GM12878 (cell line): ENCODE measurements at regions not wholly inside any gene's neighbourhood (a gene's known extent, or its start where the extent isn't known, plus 50 kb on each side); places are given as distances from the start of the nearest gene placed in this dataset.

Experiments
- ATAC-seq: fragments of 200-7000 bp; cut with Tn5 transposase; 3 replicates; pipeline ENCODE4 v1.9.1; 2020; ENCODE audit warnings: mild to moderate bottlenecking, moderate library complexity
- BruUV-seq: library from RNA; stranded (reverse); fragments of 400-500 nt; replicated peaks from 2 replicates; lab custom pipeline; 2021; lab: Mats Ljungman, UMichigan
- CTCF ChIA-PET: fragments of 300-600 bp; sonication (Branson Sonifier 250); formaldehyde crosslinking; extraction: SDS; loops from one replicate; lab custom pipeline; 2021; ENCODE audit warnings: inconsistent platforms; lab: Yijun Ruan, JAX
- POLR2A ChIA-PET: fragments of 350-600 bp; formaldehyde crosslinking; extraction: SDS; loops from one replicate; lab custom pipeline; 2021; ENCODE audit warnings: inconsistent platforms; lab: Charles Lee
- RAD21 ChIA-PET: fragments of 300-600 bp; sonication (Branson Sonifier 250); formaldehyde crosslinking; loops from one replicate; lab custom pipeline; 2023; ENCODE audit warnings: antibody characterized with exemption; ENCODE audit not compliant: unreplicated experiment; lab: Charles Lee
- SMC1A ChIA-PET: fragments of 300-600 bp; sonication (Branson Sonifier 250); formaldehyde crosslinking; loops from one replicate; lab custom pipeline; 2023; ENCODE audit not compliant: unreplicated experiment, uncharacterized antibody; lab: Charles Lee
- DNase-seq: peaks from one replicate; pipeline ENCODE4 v3.0.0-alpha.2; 2011; ENCODE audit warnings: low read depth, low spot score
- FAIRE-seq: peaks from 3 replicates; lab custom pipeline; 2011; peaks lifted over from hg19 to GRCh38; lab: Jason Lieb, UNC
- H2AFZ ChIP-seq: 2 replicates; pipeline ENCODE4 v1.6.0; 2011; ENCODE audit warnings: low read depth, low read length, control low read depth; ENCODE audit not compliant: control insufficient read depth
- H3K27ac ChIP-seq: 2 replicates; pipeline ENCODE4 v1.5.1; 2011; ENCODE audit warnings: control low read depth; ENCODE audit not compliant: control insufficient read depth, insufficient read depth
- H3K27me3 ChIP-seq, 2 experiments: replicated peaks in 1 of 2; 2 replicates each; pipeline versions ENCODE4 v1.6.0 to v1.6.1; 2011; ENCODE audit warnings: low read length in 1 of 2; ENCODE audit not compliant: control insufficient read depth in 2 of 2, insufficient read depth in 2 of 2
- H3K36me3 ChIP-seq, 2 experiments: 2 replicates each; pipeline ENCODE4 v1.5.1; 2011; ENCODE audit warnings: low read length in 1 of 2; ENCODE audit not compliant: control insufficient read depth in 2 of 2, insufficient read depth in 2 of 2
- H3K4me1 ChIP-seq: 2 replicates; pipeline ENCODE4 v1.6.1; 2011; ENCODE audit warnings: mild to moderate bottlenecking, low read length, moderate library complexity, mixed read lengths; ENCODE audit not compliant: control insufficient read depth, insufficient read depth
- H3K4me2 ChIP-seq: 2 replicates; pipeline ENCODE4 v1.6.0; 2011; ENCODE audit warnings: control low read depth; ENCODE audit not compliant: control insufficient read depth, insufficient read depth
- H3K4me3 ChIP-seq: fragments of 200-600 bp; sonication (generic); 2 replicates; pipeline ENCODE4 v1.5.1; 2016
- H3K79me2 ChIP-seq: 2 replicates; pipeline ENCODE4 v1.6.0; 2011; ENCODE audit warnings: low read length; ENCODE audit not compliant: control insufficient read depth, insufficient read depth
- H3K9ac ChIP-seq: 2 replicates; pipeline ENCODE4 v1.8.0; 2011; ENCODE audit warnings: low read length, control low read depth, mixed read lengths; ENCODE audit not compliant: control insufficient read depth, insufficient read depth
- H3K9me3 ChIP-seq: replicated peaks from 3 replicates; pipeline ENCODE4 v1.5.1; 2011; ENCODE audit warnings: mild to moderate bottlenecking, low read length; ENCODE audit not compliant: control insufficient read depth, insufficient read depth
- H4K20me1 ChIP-seq: 2 replicates; pipeline ENCODE4 v1.6.0; 2011; ENCODE audit not compliant: control insufficient read depth, insufficient read depth
- CHD4 ChIP-seq: fragments of 200-600 bp; sonication (generic); IDR thresholded peaks from 2 replicates; pipeline ENCODE4 v1.6.1; 2016; ENCODE audit warnings: mild to moderate bottlenecking
- HDAC6 ChIP-seq: fragments of 200-600 bp; sonication (generic); IDR thresholded peaks from one replicate; pipeline ENCODE4 v1.8.0; 2017; ENCODE audit warnings: antibody characterized with exemption; ENCODE audit not compliant: unreplicated experiment
- HDGF ChIP-seq: fragments of 450-650 bp; IDR thresholded peaks from 2 replicates; pipeline ENCODE4 v1.6.1; 2016; ENCODE audit warnings: antibody characterized with exemption
- IKZF2 ChIP-seq, 2 experiments: fragments of 450-650 bp; IDR thresholded peaks; 2 replicates each; pipeline ENCODE4 v1.6.1; 2017; ENCODE audit warnings: mild to moderate bottlenecking in 2 of 2, moderate library complexity in 2 of 2
- JUNB ChIP-seq: IDR thresholded peaks from 2 replicates; pipeline ENCODE4 v1.6.1; 2016; ENCODE audit warnings: antibody characterized with exemption, mild to moderate bottlenecking
- MLLT1 ChIP-seq: fragments of 450-650 bp; IDR thresholded peaks from 2 replicates; pipeline ENCODE4 v1.6.1; 2016; ENCODE audit warnings: mild to moderate bottlenecking
- NFIC ChIP-seq: IDR thresholded peaks from 2 replicates; pipeline ENCODE4 v1.6.1; 2012; ENCODE audit warnings: low read depth, mild to moderate bottlenecking, inconsistent platforms, low read length, moderate library complexity
- RELA ChIP-seq: fragments of 450-650 bp; IDR thresholded peaks from 2 replicates; pipeline ENCODE4 v1.8.0; 2014; ENCODE audit warnings: borderline replicate concordance; ENCODE audit not compliant: partially characterized antibody
- RUNX3 ChIP-seq: IDR thresholded peaks from 2 replicates; pipeline ENCODE4 v1.6.1; 2012; ENCODE audit warnings: low read length, inconsistent platforms
- SP1 ChIP-seq: IDR thresholded peaks from one replicate; pipeline ENCODE4 v1.6.1; 2011; ENCODE audit warnings: low read depth, low read length
- SPI1 ChIP-seq: IDR thresholded peaks from 2 replicates; pipeline ENCODE4 v1.6.1; 2011; ENCODE audit warnings: low read depth, mild to moderate bottlenecking, low read length, moderate library complexity, borderline replicate concordance; ENCODE audit not compliant: insufficient read depth
- TAF1 ChIP-seq: IDR thresholded peaks from 2 replicates; pipeline ENCODE4 v1.6.1; 2011; ENCODE audit warnings: mild to moderate bottlenecking, low read depth, low read length, borderline replicate concordance
- ZBTB4 ChIP-seq: fragments of 450-650 bp; formaldehyde crosslinking; IDR thresholded peaks from 2 replicates; pipeline ENCODE4 v1.4.0; 2022; ENCODE audit warnings: mild to moderate bottlenecking, moderate library complexity
- ZNF24 ChIP-seq: fragments of 450-650 bp; IDR thresholded peaks from 2 replicates; pipeline ENCODE4 v1.6.1; 2017; ENCODE audit warnings: antibody characterized with exemption, mild to moderate bottlenecking
- ZNF274 ChIP-seq: IDR thresholded peaks from one replicate; pipeline ENCODE4 v1.8.0; 2011; ENCODE audit not compliant: insufficient read length, insufficient read depth
- WGBS: methylation state at CpG from one replicate; pipeline ENCODE4 v1.1.6; 2016; ENCODE audit warnings: low lambda C conversion rate; ENCODE audit not compliant: insufficient replicate concordance, insufficient coverage; ENCODE audit errors: missing lambda C conversion rate; 5-methylcytosine and 5-hydroxymethylcytosine counted together
- in situ Hi-C: fragments of 300-500 bp; cut with MboI; formaldehyde crosslinking; loops from 9 replicates; pipeline ENCODE4 v1.14.3; 2018; ENCODE audit warnings: mixed read lengths
- intact Hi-C: fragments of 100-400 bp; cut with micrococcal nuclease; formaldehyde crosslinking; loops from one replicate; pipeline ENCODE4 v1.14.2; 2022; ENCODE audit not compliant: unreplicated experiment

GRCh38 chr4:170769862-170770261 is 680.1 kb upstream of the AADAT start:
- Histone ChIP-seq H3K4me2 (no peak overlapping the region), H3K36me3 (no peaks in the 10 kb centered on the region), H3K4me3 (no peak overlapping the region), H3K9ac (no peak overlapping the region), H3K9me3 (no peaks in the 10 kb centered on the region), H3K27ac (no peak overlapping the region), H3K79me2 (no peaks in the 10 kb centered on the region), H3K4me1 (no peaks in the 10 kb centered on the region), H4K20me1 (no peaks in the 10 kb centered on the region)
- intact Hi-C loops (no loop called here), in situ Hi-C loops (no loop called here)
- POLR2A ChIA-PET, result no interaction called here
- FAIRE-seq (no peak), ATAC-seq (no peak)
- SMC1A ChIA-PET, result interaction anchor here (1.0 to 1.2 kb wide), 2 partner anchors 149 to 181 kb away, joined by 3 read pairs; no protein-coding TSS in a partner anchor
- WGBS, result 0% methylated on average over 1 of the region's 1 CpG
- RAD21 ChIA-PET, result no interaction called here
- CTCF ChIA-PET, result interaction anchor here (1.3 kb wide), 1 partner anchor 29 kb away, joined by 3 read pairs; no protein-coding TSS in a partner anchor
- BruUV-seq, result no TSS peak
- no peak for TF ChIP-seq RELA
- TF ChIP-seq, all 136 proteins: peak for 0
- H2AFZ ChIP-seq, result no peak overlapping the region
- DNase-seq, result no peak
- no peaks in the 10 kb centered on the region for H3K27me3 ChIP-seq

- Histone ChIP-seq H3K27me3 (no peaks in the 10 kb centered on the region), H3K4me3 (no peak overlapping the region), H3K9me3 (no peaks in the 10 kb centered on the region; the same call in 2 of the 3 replicates), H2AFZ (0 out of 2 replicates have a peak overlapping the region, but pooled peaks have one; percentile 12), H3K79me2 (no peaks in the 10 kb centered on the region), H3K36me3 (no peaks in the 10 kb centered on the region), H4K20me1 (no peaks in the 10 kb centered on the region), H3K9ac (no peak overlapping the region), H3K27ac (no peak overlapping the region), H3K4me2 (no peak overlapping the region), H3K4me1 (no peaks in the 10 kb centered on the region)
- ChIA-PET CTCF (no interaction called here), SMC1A (no interaction called here), POLR2A (no interaction called here), RAD21 (no interaction called here)
- BruUV-seq, result no TSS peak
- 50% methylated on average over 4 of the region's 4 CpGs for WGBS
- no peak for FAIRE-seq
- intact Hi-C loops, result loop anchor here (5.0 kb wide), 1 partner anchor 62 kb away; no protein-coding TSS in a partner anchor
- peak; percentile 95 for ATAC-seq
- no peak for DNase-seq
- in situ Hi-C loops, result no loop called here
- peak; percentile 19; the same call in 1 of the 2 replicates for TF ChIP-seq JUNB
- TF ChIP-seq HDGF, result no peak
- TF ChIP-seq HDAC6, result no peak
- TF ChIP-seq SP1, result no peak
- TF ChIP-seq IKZF2 (IDR thresholded peaks at IDR 0.05), result 0 out of 4 replicates have a peak, but pooled peaks of 1 of the 2 experiments have one; percentile 32
- TF ChIP-seq ZNF24, result 0 out of 2 replicates have a peak, but pooled peaks have one; percentile 29
- TF ChIP-seq ZNF274, result no peak
- TF ChIP-seq CHD4, result no peak
- TF ChIP-seq RUNX3, result peak; percentile 58; the same call in 1 of the 2 replicates
- TF ChIP-seq NFIC, result peak; percentile 21; the same call in 1 of the 2 replicates
- TF ChIP-seq SPI1, result peak; percentile 22; the same call in 1 of the 2 replicates
- no peak for TF ChIP-seq ZBTB4 (CRISPR knock-in tag)
- TF ChIP-seq MLLT1, result no peak
- TF ChIP-seq TAF1, result no peak
Measured at GRCh38 chr4:170758988-170759387, 669.2 kb upstream of the AADAT start.
